K562 (cell line): ENCODE measurements at regions not wholly inside any gene's neighbourhood (a gene's known extent, or its start where the extent isn't known, plus 50 kb on each side); places are given as distances from the start of the nearest gene placed in this dataset.

Source experiments
- ATAC-seq: fragments of 200-7000 bp; cut with Tn5 transposase; 3 replicates; pipeline ENCODE4 v1.9.1; 2020; ENCODE audit warnings: moderate library complexity
- BruUV-seq: library from RNA; stranded (reverse); fragments of 400-500 nt; replicated peaks from 2 replicates; lab custom pipeline; 2021; lab: Mats Ljungman, UMichigan
- CTCF ChIA-PET: fragments of 300-600 bp; formaldehyde crosslinking; extraction: SDS; loops from one replicate; lab custom pipeline; 2021; ENCODE audit warnings: low intra/inter-chr PET ratio; lab: Yijun Ruan, JAX
- POLR2A ChIA-PET: fragments of 300-600, 350-650 bp; sonication (Branson Sonifier 250); formaldehyde crosslinking; extraction: SDS; loops from one replicate; lab custom pipeline; 2021; ENCODE audit warnings: antibody characterized with exemption, inconsistent platforms; lab: Yijun Ruan, JAX
- DNase-seq, 4 experiments: peaks; one replicate each; pipeline versions ENCODE4 v3.0.0 to v3.0.0-alpha.2; 2011 to 2018; ENCODE audit warnings: low spot score in 3 of 4, mixed read lengths in 3 of 4; ENCODE audit errors: extremely low read depth in 1 of 4
- FAIRE-seq: peaks from 2 replicates; lab custom pipeline; 2011; peaks lifted over from hg19 to GRCh38; lab: Jason Lieb, UNC
- H2AFZ ChIP-seq: 2 replicates; pipeline ENCODE4 v1.6.0; 2011; ENCODE audit warnings: low read depth, low read length, control low read depth, inconsistent platforms
- H3K27ac ChIP-seq: fragments of 200-600 bp; 3 replicates; pipeline ENCODE4 v1.8.0; 2011; ENCODE audit warnings: low read depth, mild to moderate bottlenecking, control low read depth, inconsistent platforms, low read length, moderate library complexity, mixed read lengths; ENCODE audit errors: extremely low read depth
- H3K27me3 ChIP-seq, 2 experiments: fragments of 300-600 bp in 1 of 2; 2 replicates in 1 of 2; 3 replicates in 1 of 2; pipeline versions ENCODE4 v1.6.0 to v1.8.0; 2011; ENCODE audit warnings: inconsistent platforms in 2 of 2, low read length in 2 of 2, mild to moderate bottlenecking in 1 of 2, mixed read lengths in 1 of 2, moderate library complexity in 1 of 2; ENCODE audit not compliant: control insufficient read depth in 2 of 2, insufficient read depth in 2 of 2
- H3K36me3 ChIP-seq: fragments of 300-600 bp; 3 replicates; pipeline ENCODE4 v1.8.0; 2011; ENCODE audit warnings: mild to moderate bottlenecking, low read length, inconsistent platforms; ENCODE audit not compliant: control insufficient read depth, insufficient read depth
- H3K4me1 ChIP-seq, 2 experiments: fragments of 200-600 bp in 1 of 2; replicated peaks in 1 of 2; 2 replicates in 1 of 2; 3 replicates in 1 of 2; pipeline versions ENCODE4 v1.5.1 to v1.8.0; 2011; ENCODE audit warnings: inconsistent platforms in 2 of 2, low read length in 2 of 2, mild to moderate bottlenecking in 1 of 2, mixed read lengths in 1 of 2, moderate library complexity in 1 of 2; ENCODE audit not compliant: control insufficient read depth in 2 of 2, insufficient read depth in 2 of 2
- H3K4me2 ChIP-seq: 2 replicates; pipeline ENCODE4 v1.6.1; 2011; ENCODE audit warnings: low read length, control low read depth, inconsistent platforms, mixed read lengths; ENCODE audit not compliant: insufficient read depth
- H3K4me3 ChIP-seq: fragments of 200-600 bp; sonication (generic), shearing (Covaris generic); 2 replicates; pipeline ENCODE4 v1.5.1; 2016; ENCODE audit warnings: control low read depth, inconsistent platforms
- H3K79me2 ChIP-seq: fragments of 200-600 bp; 3 replicates; pipeline ENCODE4 v1.8.0; 2011; ENCODE audit warnings: low read length, inconsistent platforms; ENCODE audit not compliant: control insufficient read depth, insufficient read depth
- H3K9ac ChIP-seq, 2 experiments: 2 replicates each; pipeline versions ENCODE4 v1.6.0 to v1.6.1; 2011; ENCODE audit warnings: low read depth in 2 of 2, low read length in 2 of 2, control low read depth in 1 of 2, inconsistent platforms in 1 of 2, mild to moderate bottlenecking in 1 of 2, mixed read lengths in 1 of 2; ENCODE audit not compliant: insufficient read depth in 1 of 2
- H3K9me1 ChIP-seq: one replicate; pipeline ENCODE4 v1.6.0; 2011; ENCODE audit warnings: inconsistent platforms, mild to moderate bottlenecking, low read length, moderate library complexity; ENCODE audit not compliant: control insufficient read depth, insufficient read depth
- H3K9me3 ChIP-seq: replicated peaks from 2 replicates; pipeline ENCODE4 v1.5.1; 2011; ENCODE audit warnings: low read depth, low read length, inconsistent platforms; ENCODE audit not compliant: control insufficient read depth, insufficient read depth
- H4K20me1 ChIP-seq: replicated peaks from 2 replicates; pipeline ENCODE4 v1.6.1; 2011; ENCODE audit warnings: low read length, inconsistent platforms, mixed read lengths; ENCODE audit not compliant: control insufficient read depth, insufficient read depth
- POLR3G ChIP-seq: IDR thresholded peaks from 2 replicates; pipeline ENCODE4 v1.6.1; 2011; ENCODE audit not compliant: insufficient read length, insufficient replicate concordance; ENCODE audit errors: extremely low read depth
- WGBS: fragments of 100-300 bp; shearing (Covaris generic); methylation state at CpG from one replicate; pipeline ENCODE4 v1.1.6; 2016; ENCODE audit warnings: low coverage, mixed read lengths; ENCODE audit not compliant: insufficient coverage; ENCODE audit errors: missing lambda C conversion rate; 5-methylcytosine and 5-hydroxymethylcytosine counted together
- in situ Hi-C: fragments of 300-500 bp; cut with MboI; formaldehyde crosslinking; loops from 4 replicates; pipeline ENCODE4 v1.15.0; 2018; ENCODE audit warnings: inconsistent platforms, mixed read lengths
- intact Hi-C: fragments of 100-400 bp; cut with micrococcal nuclease; formaldehyde crosslinking; loops from 2 replicates; pipeline ENCODE4 v1.14.2; 2022
- TF ChIP-seq, protein P1 (sequence below): fragments of 200-800 bp; sonication (Bioruptor generic); IDR thresholded peaks from 2 replicates; pipeline ENCODE4 v1.6.1; 2016; ENCODE audit warnings: missing genetic modification characterization, missing compliant biosample characterization

DNA sequence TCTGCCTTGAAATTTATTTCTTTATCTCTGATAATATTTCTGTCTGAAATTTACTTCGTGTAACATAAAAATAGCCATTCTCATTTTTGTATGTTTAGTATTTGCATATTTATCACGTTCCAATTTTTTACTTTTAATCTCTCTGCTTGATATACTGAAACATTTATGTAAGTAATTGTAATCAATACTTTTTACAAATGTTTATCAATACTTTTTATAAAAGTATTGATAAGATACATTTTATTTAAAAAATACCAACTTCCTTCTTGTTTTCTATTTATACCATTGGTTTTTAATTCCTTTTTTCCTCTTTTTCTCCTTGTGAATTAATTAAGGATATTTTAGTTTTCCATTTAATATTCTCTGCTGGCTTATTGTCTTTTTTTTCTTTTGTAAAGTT lies 60.3 kb upstream of the TBL1XR1 start:
- Histone ChIP-seq H3K4me1 (no peaks in the 10 kb centered on the region), H3K27ac (no peak overlapping the region)
- DNase-seq: no peak
- in situ Hi-C loops: no loop called here
- TF ChIP-seq, protein P1, sequence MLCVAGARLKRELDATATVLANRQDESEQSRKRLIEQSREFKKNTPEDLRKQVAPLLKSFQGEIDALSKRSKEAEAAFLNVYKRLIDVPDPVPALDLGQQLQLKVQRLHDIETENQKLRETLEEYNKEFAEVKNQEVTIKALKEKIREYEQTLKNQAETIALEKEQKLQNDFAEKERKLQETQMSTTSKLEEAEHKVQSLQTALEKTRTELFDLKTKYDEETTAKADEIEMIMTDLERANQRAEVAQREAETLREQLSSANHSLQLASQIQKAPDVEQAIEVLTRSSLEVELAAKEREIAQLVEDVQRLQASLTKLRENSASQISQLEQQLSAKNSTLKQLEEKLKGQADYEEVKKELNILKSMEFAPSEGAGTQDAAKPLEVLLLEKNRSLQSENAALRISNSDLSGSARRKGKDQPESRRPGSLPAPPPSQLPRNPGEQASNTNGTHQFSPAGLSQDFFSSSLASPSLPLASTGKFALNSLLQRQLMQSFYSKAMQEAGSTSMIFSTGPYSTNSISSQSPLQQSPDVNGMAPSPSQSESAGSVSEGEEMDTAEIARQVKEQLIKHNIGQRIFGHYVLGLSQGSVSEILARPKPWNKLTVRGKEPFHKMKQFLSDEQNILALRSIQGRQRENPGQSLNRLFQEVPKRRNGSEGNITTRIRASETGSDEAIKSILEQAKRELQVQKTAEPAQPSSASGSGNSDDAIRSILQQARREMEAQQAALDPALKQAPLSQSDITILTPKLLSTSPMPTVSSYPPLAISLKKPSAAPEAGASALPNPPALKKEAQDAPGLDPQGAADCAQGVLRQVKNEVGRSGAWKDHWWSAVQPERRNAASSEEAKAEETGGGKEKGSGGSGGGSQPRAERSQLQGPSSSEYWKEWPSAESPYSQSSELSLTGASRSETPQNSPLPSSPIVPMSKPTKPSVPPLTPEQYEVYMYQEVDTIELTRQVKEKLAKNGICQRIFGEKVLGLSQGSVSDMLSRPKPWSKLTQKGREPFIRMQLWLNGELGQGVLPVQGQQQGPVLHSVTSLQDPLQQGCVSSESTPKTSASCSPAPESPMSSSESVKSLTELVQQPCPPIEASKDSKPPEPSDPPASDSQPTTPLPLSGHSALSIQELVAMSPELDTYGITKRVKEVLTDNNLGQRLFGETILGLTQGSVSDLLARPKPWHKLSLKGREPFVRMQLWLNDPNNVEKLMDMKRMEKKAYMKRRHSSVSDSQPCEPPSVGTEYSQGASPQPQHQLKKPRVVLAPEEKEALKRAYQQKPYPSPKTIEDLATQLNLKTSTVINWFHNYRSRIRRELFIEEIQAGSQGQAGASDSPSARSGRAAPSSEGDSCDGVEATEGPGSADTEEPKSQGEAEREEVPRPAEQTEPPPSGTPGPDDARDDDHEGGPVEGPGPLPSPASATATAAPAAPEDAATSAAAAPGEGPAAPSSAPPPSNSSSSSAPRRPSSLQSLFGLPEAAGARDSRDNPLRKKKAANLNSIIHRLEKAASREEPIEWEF (CRISPR knock-in tag): peak; percentile 96
- TF ChIP-seq POLR3G: no peak
- TF ChIP-seq, all 486 proteins: peak for 1
- Histone ChIP-seq H3K79me2 (no peaks in the 10 kb centered on the region), H3K9me3 (no peaks in the 10 kb centered on the region), H3K9me1 (no peaks in the 10 kb centered on the region), H3K4me3 (no peak overlapping the region), H4K20me1 (no peaks in the 10 kb centered on the region), H3K4me2 (no peak overlapping the region), H3K27me3 (no peaks in the 10 kb centered on the region), H3K36me3 (no peaks in the 10 kb centered on the region), H2AFZ (peak overlapping the region; percentile 62; the same call in 1 of the 2 replicates), H3K9ac (no peak overlapping the region)
- ATAC-seq: no peak
- WGBS: 24% methylated on average over 2 of the region's 2 CpGs
- FAIRE-seq: no peak
- intact Hi-C loops: no loop called here
- CTCF ChIA-PET: no interaction called here
- POLR2A ChIA-PET: no interaction called here
- BruUV-seq: no TSS peak
